Mesothelial cell of epicardium (in vitro differentiated cells): ENCODE measurements at regions not wholly inside any gene's neighbourhood (a gene's known extent, or its start where the extent isn't known, plus 50 kb on each side); places are given as distances from the start of the nearest gene placed in this dataset.

Experiments used
- DNase-seq, 2 experiments: peaks; one replicate each; pipeline ENCODE4 v3.0.0; 2021; ENCODE audit warnings: low spot score in 2 of 2; ENCODE audit not compliant: unreplicated experiment in 2 of 2
- H3K27ac Mint-ChIP-seq: 2 replicates; pipeline ENCODE4 v1.8.0; 2021; ENCODE audit warnings: mixed read lengths
- H3K27me3 Mint-ChIP-seq: 2 replicates; pipeline ENCODE4 v1.8.0; 2021; ENCODE audit warnings: low read depth, mixed read lengths
- H3K36me3 Mint-ChIP-seq: 2 replicates; pipeline ENCODE4 v1.8.0; 2021; ENCODE audit warnings: mixed read lengths
- H3K4me1 Mint-ChIP-seq: 2 replicates; pipeline ENCODE4 v1.8.0; 2021; ENCODE audit warnings: mixed read lengths
- H3K4me3 Mint-ChIP-seq: 2 replicates; pipeline ENCODE4 v1.8.0; 2021; ENCODE audit warnings: mild to moderate bottlenecking, moderate library complexity, mixed read lengths
- H3K9me3 Mint-ChIP-seq: 2 replicates; pipeline ENCODE4 v1.8.0; 2021; ENCODE audit warnings: mixed read lengths
- TF ChIP-seq, protein P1 (sequence below): fragments of 200-600 bp; sonication (generic); IDR thresholded peaks from one replicate; pipeline ENCODE4 v1.5.0; 2021; ENCODE audit warnings: antibody characterized with exemption; ENCODE audit not compliant: unreplicated experiment

DNA sequence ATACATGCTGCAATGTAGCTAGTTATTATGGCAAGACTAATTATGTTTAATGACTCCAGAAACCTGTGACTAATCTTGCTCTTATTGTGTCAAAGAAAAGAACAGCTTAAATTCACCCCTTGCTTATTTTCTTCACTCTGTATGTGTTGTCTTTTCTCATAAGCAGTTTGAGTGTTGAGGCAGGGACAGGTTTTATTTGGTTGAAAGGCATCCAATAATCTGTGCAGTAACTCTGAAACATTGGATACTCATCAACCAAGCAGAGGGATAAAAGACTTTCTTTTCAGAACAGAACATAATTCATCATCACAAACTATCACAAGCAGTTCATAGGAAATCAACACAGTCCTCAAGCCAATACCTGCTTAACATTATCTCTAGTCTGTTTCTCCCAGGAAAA lies 797.6 kb upstream of the MBL2 start:
- H3K9me3 Mint-ChIP-seq = peaks cover 26% of the 10 kb centered on the region
- H3K27me3 Mint-ChIP-seq = no peaks in the 10 kb centered on the region
- TF ChIP-seq, protein P1, sequence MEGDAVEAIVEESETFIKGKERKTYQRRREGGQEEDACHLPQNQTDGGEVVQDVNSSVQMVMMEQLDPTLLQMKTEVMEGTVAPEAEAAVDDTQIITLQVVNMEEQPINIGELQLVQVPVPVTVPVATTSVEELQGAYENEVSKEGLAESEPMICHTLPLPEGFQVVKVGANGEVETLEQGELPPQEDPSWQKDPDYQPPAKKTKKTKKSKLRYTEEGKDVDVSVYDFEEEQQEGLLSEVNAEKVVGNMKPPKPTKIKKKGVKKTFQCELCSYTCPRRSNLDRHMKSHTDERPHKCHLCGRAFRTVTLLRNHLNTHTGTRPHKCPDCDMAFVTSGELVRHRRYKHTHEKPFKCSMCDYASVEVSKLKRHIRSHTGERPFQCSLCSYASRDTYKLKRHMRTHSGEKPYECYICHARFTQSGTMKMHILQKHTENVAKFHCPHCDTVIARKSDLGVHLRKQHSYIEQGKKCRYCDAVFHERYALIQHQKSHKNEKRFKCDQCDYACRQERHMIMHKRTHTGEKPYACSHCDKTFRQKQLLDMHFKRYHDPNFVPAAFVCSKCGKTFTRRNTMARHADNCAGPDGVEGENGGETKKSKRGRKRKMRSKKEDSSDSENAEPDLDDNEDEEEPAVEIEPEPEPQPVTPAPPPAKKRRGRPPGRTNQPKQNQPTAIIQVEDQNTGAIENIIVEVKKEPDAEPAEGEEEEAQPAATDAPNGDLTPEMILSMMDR = no peak
- DNase-seq = no peak
- H3K27ac Mint-ChIP-seq = no peak overlapping the region
- H3K4me3 Mint-ChIP-seq = no peak overlapping the region
- no peaks in the 10 kb centered on the region for H3K36me3 Mint-ChIP-seq
- H3K4me1 Mint-ChIP-seq = peaks cover 1% of the 10 kb centered on the region

DNA sequence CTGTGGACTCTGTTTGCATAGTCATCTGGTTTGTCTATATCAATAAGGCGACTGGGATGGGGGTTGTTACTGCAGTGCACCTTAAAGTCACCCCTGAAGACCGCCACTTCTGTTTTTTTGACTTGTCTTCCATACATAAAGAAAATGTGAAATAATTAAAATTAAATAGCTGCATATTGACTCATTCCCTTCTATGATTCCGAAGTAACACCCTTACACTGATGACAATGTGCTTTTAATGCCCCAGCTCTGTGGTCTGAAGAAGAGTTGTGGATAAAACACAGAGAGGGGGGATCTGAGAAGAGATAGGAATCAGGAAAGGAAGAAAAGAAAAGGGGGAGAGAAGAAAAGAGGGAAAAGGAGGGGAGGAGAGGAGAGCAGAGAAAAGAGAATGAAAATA lies 796.9 kb upstream of the MBL2 start:
- TF ChIP-seq, protein P1 = no peak
- no peak for DNase-seq
- peaks cover 32% of the 10 kb centered on the region for H3K9me3 Mint-ChIP-seq
- no peak overlapping the region for H3K27ac Mint-ChIP-seq
- H3K4me1 Mint-ChIP-seq = peaks cover 1% of the 10 kb centered on the region
- no peaks in the 10 kb centered on the region for H3K36me3 Mint-ChIP-seq
- no peak overlapping the region for H3K4me3 Mint-ChIP-seq
- H3K27me3 Mint-ChIP-seq = no peaks in the 10 kb centered on the region

GRCh38 chr10:53548664-53549063 lies 776.1 kb upstream of the MBL2 start:
- no peak overlapping the region for H3K27ac Mint-ChIP-seq
- no peaks in the 10 kb centered on the region for H3K27me3 Mint-ChIP-seq
- no peaks in the 10 kb centered on the region for H3K4me1 Mint-ChIP-seq
- DNase-seq = no peak
- TF ChIP-seq, protein P1 = no peak
- no peaks in the 10 kb centered on the region for H3K36me3 Mint-ChIP-seq
- no peak overlapping the region for H3K4me3 Mint-ChIP-seq
- peaks cover 19% of the 10 kb centered on the region for H3K9me3 Mint-ChIP-seq

DNA sequence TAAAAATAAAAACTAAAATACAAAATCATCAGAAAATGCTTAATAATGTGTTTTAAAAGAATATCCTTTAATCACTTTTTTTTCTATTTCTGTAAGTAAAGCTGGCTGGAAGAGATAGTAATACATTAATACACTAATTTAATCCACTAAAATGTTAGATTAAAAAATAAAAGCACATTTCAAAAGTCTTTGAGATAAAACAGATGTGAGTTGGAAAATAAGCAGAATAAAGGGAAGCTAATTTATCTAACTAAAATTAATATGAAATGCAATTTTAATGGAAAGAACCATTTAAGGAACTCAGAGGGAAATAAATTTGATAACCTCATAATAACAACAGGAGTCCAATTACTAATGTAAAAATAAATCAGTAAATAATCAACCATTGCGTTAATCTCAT lies 774.8 kb upstream of the MBL2 start:
- H3K36me3 Mint-ChIP-seq = no peaks in the 10 kb centered on the region
- H3K27me3 Mint-ChIP-seq = no peaks in the 10 kb centered on the region
- H3K4me3 Mint-ChIP-seq = no peak overlapping the region
- no peak overlapping the region for H3K27ac Mint-ChIP-seq
- TF ChIP-seq, protein P1 = no peak
- no peak for DNase-seq
- peaks cover 27% of the 10 kb centered on the region for H3K9me3 Mint-ChIP-seq
- no peaks in the 10 kb centered on the region for H3K4me1 Mint-ChIP-seq

GRCh38 chr10:53543410-53543809 lies 770.8 kb upstream of the MBL2 start:
- no peak overlapping the region for H3K4me3 Mint-ChIP-seq
- H3K27me3 Mint-ChIP-seq = no peaks in the 10 kb centered on the region
- H3K9me3 Mint-ChIP-seq = peaks cover 19% of the 10 kb centered on the region
- H3K27ac Mint-ChIP-seq = no peak overlapping the region
- no peaks in the 10 kb centered on the region for H3K36me3 Mint-ChIP-seq
- no peaks in the 10 kb centered on the region for H3K4me1 Mint-ChIP-seq
- TF ChIP-seq, protein P1 = no peak
- no peak for DNase-seq

- DNase-seq = no peak
- Mint-ChIP-seq H3K9me3 (peaks cover 5% of the 10 kb centered on the region), H3K4me3 (no peak overlapping the region), H3K27ac (no peak overlapping the region), H3K27me3 (no peaks in the 10 kb centered on the region), H3K36me3 (no peaks in the 10 kb centered on the region), H3K4me1 (no peaks in the 10 kb centered on the region)
- TF ChIP-seq, protein P1 = no peak
These were observed 764.9 kb upstream of the MBL2 start for GRCh38 chr10:53537508-53537907.
